Activated CD4-positive, alpha-beta T cell treated with anti-CD3 and anti-CD28 coated beads for 36 hours (primary cell): ENCODE measurements at regions not wholly inside any gene's neighbourhood (a gene's known extent, or its start where the extent isn't known, plus 50 kb on each side); places are given as distances from the start of the nearest gene placed in this dataset.
"Not testable (repeated sequence)": the region's sequence is repeated elsewhere in the genome, so short reads cannot be mapped to it uniquely, and the experiment has no call there.

Source experiments
- ATAC-seq: fragments of 200-7000 bp; cut with Tn5 transposase; one replicate; pipeline ENCODE4 v1.10.0; 2021; ENCODE audit warnings: mild to moderate bottlenecking, moderate library complexity
- CTCF ChIA-PET: fragments of 350-600 bp; sonication (Branson Sonifier 250); formaldehyde crosslinking; loops from one replicate; lab custom pipeline; 2021; ENCODE audit warnings: antibody characterized with exemption; lab: Charles Lee
- POLR2A ChIA-PET: fragments of 350-600 bp; sonication (Branson Sonifier 250); formaldehyde crosslinking; loops from one replicate; lab custom pipeline; 2021; ENCODE audit warnings: antibody characterized with exemption, inconsistent platforms; lab: Charles Lee
- DNase-seq: peaks from one replicate; pipeline ENCODE4 v3.0.0-alpha.2; 2020
- H3K27ac Mint-ChIP-seq: one replicate; pipeline ENCODE4 v1.8.0; 2021; ENCODE audit warnings: mixed read lengths
- H3K27me3 Mint-ChIP-seq: one replicate; pipeline ENCODE4 v1.8.0; 2021; ENCODE audit warnings: mixed read lengths
- H3K36me3 Mint-ChIP-seq: one replicate; pipeline ENCODE4 v1.8.0; 2021; ENCODE audit warnings: low read depth, mixed read lengths
- H3K4me1 Mint-ChIP-seq: one replicate; pipeline ENCODE4 v1.8.0; 2021; ENCODE audit warnings: mixed read lengths
- H3K4me3 Mint-ChIP-seq: one replicate; pipeline ENCODE4 v1.8.0; 2021; ENCODE audit warnings: mild to moderate bottlenecking, moderate library complexity, mixed read lengths
- H3K9me3 Mint-ChIP-seq: one replicate; pipeline ENCODE4 v1.8.0; 2021; ENCODE audit warnings: low read depth, mixed read lengths
- intact Hi-C, 2 experiments: fragments of 100-400 bp; cut with DNase I in 1 of 2; cut with micrococcal nuclease in 1 of 2; formaldehyde crosslinking; loops; one replicate each; pipeline versions ENCODE4 v1.14.2 to v1.15.1; 2022 to 2024; cut with DNase I, micrococcal nuclease

GRCh38 chr17:21772321-21772720 lies 80.0 kb downstream of the KCNJ18 start:
- ATAC-seq: no peak
- no peak for DNase-seq

DNA sequence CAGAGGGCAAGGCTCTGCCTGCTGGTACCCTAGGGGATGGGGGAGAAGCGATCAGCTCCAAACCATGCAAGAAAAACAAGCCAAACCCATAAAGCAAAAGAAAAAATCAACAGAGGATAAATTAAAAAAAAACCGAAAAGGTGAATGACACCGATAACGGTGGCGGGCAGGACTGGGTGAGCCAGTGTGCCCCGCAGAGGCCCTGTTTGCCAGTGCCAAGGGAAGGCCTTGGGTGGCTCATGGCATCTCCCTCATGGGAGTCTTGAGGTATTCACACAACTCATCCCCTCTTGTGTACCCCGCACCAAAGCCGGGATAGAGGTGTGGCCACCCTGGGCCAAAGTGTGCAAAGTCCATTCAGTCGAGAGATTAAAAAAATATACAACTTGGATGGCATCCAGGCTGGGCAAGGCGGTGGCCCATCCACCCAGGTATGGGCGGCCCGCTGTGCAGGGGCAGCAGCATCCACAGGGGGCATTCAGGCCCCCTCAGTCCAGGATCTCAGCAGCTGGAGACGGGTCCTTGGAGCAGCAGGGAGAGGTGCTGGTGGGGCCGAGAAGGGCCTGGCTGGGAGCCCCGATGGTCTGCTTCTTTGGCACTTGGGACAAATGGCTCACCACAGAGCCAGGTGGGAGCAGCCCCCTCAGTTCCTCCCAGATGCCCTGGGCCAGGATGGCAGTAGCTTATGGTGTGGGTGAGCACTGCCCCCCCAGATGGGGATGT lies 80.8 kb downstream of the KCNJ18 start:
- H3K4me3 Mint-ChIP-seq, CTCF ChIA-PET, H3K9me3 Mint-ChIP-seq, H3K27me3 Mint-ChIP-seq, H3K27ac Mint-ChIP-seq, intact Hi-C loops, H3K36me3 Mint-ChIP-seq, ATAC-seq, H3K4me1 Mint-ChIP-seq, POLR2A ChIA-PET, DNase-seq: not testable (repeated sequence)

More at GRCh38 chr17:21772321-21772720, 80.0 kb downstream of the KCNJ18 start:
- Mint-ChIP-seq H3K9me3 (no peaks in the 10 kb centered on the region), H3K27me3 (no peaks in the 10 kb centered on the region), H3K36me3 (no peaks in the 10 kb centered on the region), H3K27ac (no peak overlapping the region), H3K4me1 (no peaks in the 10 kb centered on the region), H3K4me3 (no peak overlapping the region)
- ChIA-PET CTCF (no interaction called here), POLR2A (no interaction called here)
- intact Hi-C loops: no loop called here

- CTCF ChIA-PET: no interaction called here
- Mint-ChIP-seq H3K4me1 (no peaks in the 10 kb centered on the region), H3K4me3 (no peak overlapping the region), H3K36me3 (no peaks in the 10 kb centered on the region), H3K27ac (no peak overlapping the region), H3K9me3 (peaks cover 2% of the 10 kb centered on the region), H3K27me3 (no peaks in the 10 kb centered on the region)
- no peak for DNase-seq
- intact Hi-C loops: no loop called here
- ATAC-seq: no peak
- POLR2A ChIA-PET: no interaction called here
Observed at GRCh38 chr17:21774263-21774662, 81.9 kb downstream of the KCNJ18 start.

GRCh38 chr17:21775566-21775965 lies 83.2 kb downstream of the KCNJ18 start:
- H3K9me3 Mint-ChIP-seq, intact Hi-C loops, CTCF ChIA-PET, H3K36me3 Mint-ChIP-seq, H3K27me3 Mint-ChIP-seq, POLR2A ChIA-PET, DNase-seq, H3K27ac Mint-ChIP-seq, H3K4me1 Mint-ChIP-seq, H3K4me3 Mint-ChIP-seq, ATAC-seq: not testable (repeated sequence)

DNA sequence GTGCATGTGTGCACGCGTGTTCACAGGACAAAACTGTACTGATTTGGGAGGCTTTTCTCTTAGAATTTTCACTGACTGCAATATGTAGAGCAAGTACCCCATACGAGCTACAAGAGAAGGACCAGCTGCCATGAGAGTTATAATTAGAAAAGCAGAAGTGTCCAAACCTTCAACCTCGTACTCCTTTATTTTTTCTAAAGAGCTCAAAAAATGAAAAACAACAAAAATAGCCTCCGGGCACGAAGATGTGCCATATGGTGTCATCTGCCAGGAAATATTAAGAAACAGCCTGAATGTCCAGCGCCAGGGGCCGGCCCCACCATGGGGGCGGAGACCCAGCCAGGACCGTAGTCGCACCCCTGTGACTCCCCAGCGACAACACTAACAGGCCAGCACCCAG lies 84.6 kb downstream of the KCNJ18 start:
- H3K9me3 Mint-ChIP-seq, CTCF ChIA-PET, H3K4me1 Mint-ChIP-seq, H3K4me3 Mint-ChIP-seq, DNase-seq, H3K27ac Mint-ChIP-seq, H3K36me3 Mint-ChIP-seq, H3K27me3 Mint-ChIP-seq, ATAC-seq, POLR2A ChIA-PET, intact Hi-C loops: not testable (repeated sequence)

DNA sequence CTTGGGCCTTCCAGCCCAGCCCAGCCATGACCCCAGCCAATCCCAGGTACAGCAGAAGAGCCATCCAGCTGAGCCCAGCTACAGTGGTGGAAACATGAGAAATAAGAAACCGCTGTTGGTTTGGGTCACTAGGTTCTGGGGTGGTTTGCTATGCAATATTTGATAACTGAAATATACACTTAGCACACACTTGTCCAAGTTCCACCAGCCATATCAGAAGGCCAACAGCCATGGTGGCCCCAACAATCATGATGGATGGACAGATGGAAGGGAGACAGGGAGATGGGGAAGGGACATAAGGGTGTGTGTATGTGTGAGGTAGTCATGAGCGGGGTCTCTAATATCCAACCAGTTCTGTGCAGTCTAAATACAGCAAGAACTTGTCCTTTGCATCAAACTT lies 86.5 kb downstream of the KCNJ18 start:
- intact Hi-C loops, CTCF ChIA-PET, H3K27me3 Mint-ChIP-seq, H3K9me3 Mint-ChIP-seq, H3K4me3 Mint-ChIP-seq, H3K27ac Mint-ChIP-seq, DNase-seq, H3K4me1 Mint-ChIP-seq, ATAC-seq, POLR2A ChIA-PET, H3K36me3 Mint-ChIP-seq: not testable (repeated sequence)

- ATAC-seq, intact Hi-C loops, H3K27me3 Mint-ChIP-seq, DNase-seq, H3K36me3 Mint-ChIP-seq, CTCF ChIA-PET, H3K4me3 Mint-ChIP-seq, H3K4me1 Mint-ChIP-seq, POLR2A ChIA-PET, H3K27ac Mint-ChIP-seq, H3K9me3 Mint-ChIP-seq: not testable (repeated sequence)
Observed at GRCh38 chr17:21780293-21780888, 88.1 kb downstream of the KCNJ18 start.

- POLR2A ChIA-PET, H3K36me3 Mint-ChIP-seq, H3K4me1 Mint-ChIP-seq, H3K27ac Mint-ChIP-seq, intact Hi-C loops, H3K4me3 Mint-ChIP-seq, DNase-seq, CTCF ChIA-PET, H3K9me3 Mint-ChIP-seq, ATAC-seq, H3K27me3 Mint-ChIP-seq: not testable (repeated sequence)
Observed at GRCh38 chr17:21780919-21781665, 88.8 kb downstream of the KCNJ18 start.

- ATAC-seq, H3K9me3 Mint-ChIP-seq, H3K27ac Mint-ChIP-seq, H3K4me3 Mint-ChIP-seq, H3K4me1 Mint-ChIP-seq, CTCF ChIA-PET, POLR2A ChIA-PET, H3K27me3 Mint-ChIP-seq, intact Hi-C loops, H3K36me3 Mint-ChIP-seq, DNase-seq: not testable (repeated sequence)
Observed at GRCh38 chr17:21781666-21782024, 89.3 kb downstream of the KCNJ18 start.

GRCh38 chr17:21782107-21782506 lies 89.8 kb downstream of the KCNJ18 start:
- H3K9me3 Mint-ChIP-seq, ATAC-seq, H3K4me1 Mint-ChIP-seq, H3K4me3 Mint-ChIP-seq, H3K36me3 Mint-ChIP-seq, DNase-seq, H3K27ac Mint-ChIP-seq, CTCF ChIA-PET, H3K27me3 Mint-ChIP-seq, POLR2A ChIA-PET, intact Hi-C loops: not testable (repeated sequence)

- H3K4me1 Mint-ChIP-seq, intact Hi-C loops, H3K27ac Mint-ChIP-seq, H3K27me3 Mint-ChIP-seq, DNase-seq, H3K9me3 Mint-ChIP-seq, POLR2A ChIA-PET, H3K4me3 Mint-ChIP-seq, H3K36me3 Mint-ChIP-seq, CTCF ChIA-PET, ATAC-seq: not testable (repeated sequence)
Observed at GRCh38 chr17:21782604-21783003, 90.3 kb downstream of the KCNJ18 start.

DNA sequence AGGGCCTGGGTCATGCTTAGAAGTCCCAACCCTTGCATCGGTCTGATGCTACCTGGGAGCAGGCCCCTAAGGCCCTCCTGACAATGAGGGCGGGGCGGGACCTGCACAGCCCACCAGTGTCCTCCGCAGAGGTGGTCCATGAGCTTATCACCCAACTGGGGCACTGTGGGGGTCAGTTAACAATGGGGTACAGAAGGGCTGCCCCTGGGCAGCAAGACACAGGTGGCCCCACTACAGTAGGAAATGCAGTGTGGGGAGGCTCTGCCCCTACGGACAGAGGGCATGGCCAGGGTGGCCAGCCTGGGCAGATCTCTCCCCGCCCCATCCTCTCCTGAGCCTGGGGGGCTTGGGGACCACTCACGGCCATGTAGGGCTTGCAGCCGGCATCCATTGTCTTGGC lies 90.7 kb downstream of the KCNJ18 start:
- H3K27me3 Mint-ChIP-seq, H3K27ac Mint-ChIP-seq, intact Hi-C loops, POLR2A ChIA-PET, H3K4me3 Mint-ChIP-seq, ATAC-seq, DNase-seq, H3K4me1 Mint-ChIP-seq, H3K9me3 Mint-ChIP-seq, CTCF ChIA-PET, H3K36me3 Mint-ChIP-seq: not testable (repeated sequence)
